B cell (primary cell): ENCODE measurements at regions not wholly inside any gene's neighbourhood (a gene's known extent, or its start where the extent isn't known, plus 50 kb on each side); places are given as distances from the start of the nearest gene placed in this dataset.

Source experiments
- CTCF ChIP-seq: fragments of 200-600 bp; IDR thresholded peaks from one replicate; pipeline ENCODE4 v1.8.0; 2022; ENCODE audit warnings: antibody characterized with exemption, mild to moderate bottlenecking
- EZH2 ChIP-seq: IDR thresholded peaks from 2 replicates; pipeline ENCODE4 v1.6.1; 2012; ENCODE audit warnings: borderline replicate concordance, low read depth, mild to moderate bottlenecking, moderate library complexity, low read length; ENCODE audit not compliant: insufficient read depth, poor library complexity, severe bottlenecking

GRCh38 chr2:150122156-150122555 is 365.3 kb downstream of the RND3 start:
- TF ChIP-seq CTCF = no peak
- TF ChIP-seq EZH2 = no peak
